HG03565 (cell line): ENCODE measurements at regions not wholly inside any gene's neighbourhood (a gene's known extent, or its start where the extent isn't known, plus 50 kb on each side); places are given as distances from the start of the nearest gene placed in this dataset.
"Not testable (repeated sequence)": the region's sequence is repeated elsewhere in the genome, so short reads cannot be mapped to it uniquely, and the experiment has no call there.

Experiments used
- ATAC-seq: cut with Tn5 transposase; IDR thresholded peaks from one replicate; pipeline ENCODE4 v1.9.1; 2021; ENCODE audit warnings: mild to moderate bottlenecking, moderate library complexity; ENCODE audit not compliant: unreplicated experiment

DNA sequence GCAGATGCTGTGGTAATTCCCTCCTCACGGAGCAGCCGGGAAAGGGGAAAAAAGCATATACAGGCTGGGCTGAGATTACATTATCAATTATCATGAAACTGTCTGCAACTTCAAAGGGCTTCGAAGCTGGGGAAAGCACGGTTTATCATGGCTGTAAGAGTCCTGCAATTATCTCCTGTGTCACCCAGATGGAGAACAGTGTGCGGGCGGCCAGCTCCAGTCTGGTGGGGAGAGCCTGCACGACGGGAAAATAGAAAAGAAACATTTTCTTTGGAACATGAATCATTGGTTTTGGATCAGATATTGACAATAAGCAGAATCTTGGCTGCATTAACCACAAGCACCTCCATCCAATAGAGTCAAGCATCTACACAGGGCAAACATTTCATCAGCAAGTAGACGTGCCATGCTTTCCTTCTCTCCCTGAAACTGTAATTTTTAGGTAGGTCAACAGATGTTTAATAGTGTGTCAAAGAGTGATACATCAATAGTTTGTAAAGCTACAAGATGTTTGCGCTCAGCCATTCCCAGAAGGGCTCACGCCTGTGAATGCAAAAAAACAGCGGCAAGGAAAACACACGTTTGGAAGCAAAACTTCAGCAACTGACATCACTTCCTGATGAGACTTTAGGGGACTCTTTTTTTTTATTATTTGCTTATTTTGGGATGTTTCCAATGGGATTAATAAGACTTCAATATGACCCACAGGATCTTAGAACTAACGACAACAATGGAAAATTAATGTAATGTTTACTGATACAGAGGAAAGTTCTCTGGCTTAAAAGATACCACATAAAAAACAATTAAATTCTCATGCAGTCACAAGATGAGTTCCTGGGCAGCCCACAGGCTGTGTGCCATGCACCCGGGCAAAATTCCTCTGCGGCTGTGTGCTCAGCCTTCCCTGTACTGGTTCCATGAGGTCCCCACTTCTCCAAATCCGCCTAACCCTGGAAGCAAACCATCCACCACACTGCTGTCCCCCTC lies 111.0 kb upstream of the SALL3 start:
- no peak for ATAC-seq

- no peak for ATAC-seq
Measured at GRCh38 chr18:78871618-78872017, 108.0 kb upstream of the SALL3 start.

GRCh38 chr18:78873926-78874500 lies 105.6 kb upstream of the SALL3 start:
- ATAC-seq = no peak

- ATAC-seq = no peak
Measured at GRCh38 chr18:78875016-78875777, 104.4 kb upstream of the SALL3 start.

GRCh38 chr18:78875778-78876650 lies 103.6 kb upstream of the SALL3 start:
- ATAC-seq = no peak

DNA sequence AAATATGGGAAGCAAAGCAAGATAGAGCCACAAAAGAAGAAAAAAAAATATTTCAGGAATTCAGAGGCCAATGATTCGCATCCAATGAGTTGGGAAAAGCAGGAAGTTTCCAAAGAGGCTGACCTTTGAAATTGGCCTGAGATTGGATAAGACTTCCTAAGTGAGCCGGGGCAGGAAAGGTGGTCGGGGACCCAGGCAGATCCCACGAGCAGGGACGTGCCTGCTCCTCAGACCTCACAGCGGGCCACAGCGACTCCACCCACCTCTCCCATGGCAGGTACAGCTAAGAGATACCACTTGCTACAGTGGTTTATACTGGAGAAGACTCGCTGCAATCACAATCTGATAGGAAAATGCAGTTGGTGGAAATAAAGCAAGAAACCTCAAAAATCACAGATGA lies 102.8 kb upstream of the SALL3 start:
- no peak for ATAC-seq

DNA sequence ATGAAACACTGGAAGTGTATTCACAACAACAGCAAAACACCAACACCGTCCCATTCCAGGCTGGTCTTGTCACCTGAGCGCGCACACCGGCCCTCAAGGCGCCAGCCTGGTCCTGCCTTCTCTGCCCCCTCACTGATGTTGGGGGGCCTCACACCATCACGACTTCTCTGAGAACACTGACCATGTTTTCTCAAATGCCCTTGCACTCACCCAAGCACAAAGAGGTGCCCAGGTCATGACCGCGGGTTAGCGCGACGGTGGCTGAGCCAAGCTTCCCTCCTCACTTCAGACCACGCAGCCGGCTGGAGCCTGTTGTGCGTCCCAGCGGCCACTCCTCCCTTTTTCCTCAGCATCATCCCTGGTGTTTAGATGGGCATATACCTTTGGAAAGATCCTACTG lies 101.3 kb upstream of the SALL3 start:
- no peak for ATAC-seq

DNA sequence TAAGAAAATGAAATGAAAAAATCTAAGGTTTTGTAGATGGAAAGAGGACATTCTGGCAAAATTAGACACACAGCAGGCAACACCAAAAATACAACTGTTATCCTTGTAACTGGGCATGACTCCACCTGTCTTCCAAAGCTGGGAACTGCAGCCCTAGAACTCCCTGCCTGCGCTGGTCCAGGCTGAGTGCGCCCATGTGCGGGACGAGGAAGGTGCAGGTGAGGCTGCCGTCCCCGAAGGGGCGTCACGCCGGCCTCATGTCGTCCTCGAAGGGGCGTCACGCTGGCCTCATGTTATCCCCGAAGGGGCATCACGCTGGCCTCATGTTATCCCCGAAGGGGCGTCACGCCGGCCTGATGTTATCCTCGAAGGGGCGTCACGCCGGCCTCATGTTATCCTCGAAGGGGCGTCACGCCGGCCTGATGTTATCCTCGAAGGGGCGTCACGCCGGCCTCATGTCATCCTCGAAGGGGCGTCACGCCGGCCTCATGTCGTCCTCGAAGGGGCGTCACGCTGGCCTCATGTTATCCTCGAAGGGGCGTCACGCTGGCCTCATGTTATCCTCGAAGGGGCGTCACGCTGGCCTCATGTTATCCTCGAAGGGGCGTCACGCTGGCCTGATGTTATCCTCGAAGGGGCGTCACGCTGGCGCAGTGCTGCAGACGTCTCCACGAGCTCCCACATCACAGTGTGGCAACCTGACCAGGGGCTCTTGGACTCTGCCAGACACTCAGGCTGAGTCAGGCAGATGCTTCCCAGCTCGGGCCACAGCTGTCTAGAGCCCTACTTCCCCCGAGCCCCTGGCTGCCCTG lies 100.3 kb upstream of the SALL3 start:
- not testable (repeated sequence) for ATAC-seq

- ATAC-seq = no peak
Measured at GRCh38 chr18:78882585-78882984, 97.0 kb upstream of the SALL3 start.

- no peak for ATAC-seq
Measured at GRCh38 chr18:78883501-78883900, 96.1 kb upstream of the SALL3 start.

GRCh38 chr18:78884502-78884901 lies 95.1 kb upstream of the SALL3 start:
- no peak for ATAC-seq

DNA sequence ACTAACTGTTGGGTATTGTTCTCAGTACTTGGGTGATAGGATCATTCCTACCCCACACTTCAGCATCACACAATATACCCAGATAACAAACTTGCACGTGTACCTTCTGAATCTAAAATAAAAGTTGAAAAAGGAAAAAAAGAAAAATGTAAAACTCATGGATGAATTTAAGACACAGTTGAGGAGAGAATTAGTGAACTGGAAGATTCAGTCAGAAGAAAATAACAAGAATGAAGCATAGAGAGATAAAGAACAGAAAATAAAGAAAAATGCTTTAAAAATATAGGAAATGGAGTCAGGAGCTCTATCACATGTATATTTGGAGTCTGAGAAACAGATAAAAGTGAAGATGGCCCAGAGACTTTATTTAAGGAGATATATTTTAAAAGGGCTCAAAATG lies 90.4 kb upstream of the SALL3 start:
- ATAC-seq = no peak

DNA sequence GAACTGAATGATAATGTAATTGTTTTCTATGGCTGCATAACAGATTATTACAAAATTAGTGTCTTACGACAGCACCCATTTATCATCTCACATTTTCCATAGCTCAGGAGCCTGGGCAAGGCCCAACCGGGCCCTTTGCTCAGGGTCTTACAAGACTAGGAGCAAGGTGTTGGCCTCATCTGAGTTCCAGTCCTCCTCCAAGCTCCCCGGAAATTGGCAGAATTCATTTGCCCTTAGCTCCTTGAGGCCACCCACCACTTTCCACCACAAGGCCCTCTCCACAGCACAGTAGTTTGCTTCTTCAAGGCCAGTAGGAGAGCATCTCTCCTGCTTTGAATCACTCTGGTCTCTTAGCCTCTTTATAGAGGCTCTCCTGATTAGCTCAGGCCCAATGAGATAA lies 89.2 kb upstream of the SALL3 start:
- no peak for ATAC-seq

DNA sequence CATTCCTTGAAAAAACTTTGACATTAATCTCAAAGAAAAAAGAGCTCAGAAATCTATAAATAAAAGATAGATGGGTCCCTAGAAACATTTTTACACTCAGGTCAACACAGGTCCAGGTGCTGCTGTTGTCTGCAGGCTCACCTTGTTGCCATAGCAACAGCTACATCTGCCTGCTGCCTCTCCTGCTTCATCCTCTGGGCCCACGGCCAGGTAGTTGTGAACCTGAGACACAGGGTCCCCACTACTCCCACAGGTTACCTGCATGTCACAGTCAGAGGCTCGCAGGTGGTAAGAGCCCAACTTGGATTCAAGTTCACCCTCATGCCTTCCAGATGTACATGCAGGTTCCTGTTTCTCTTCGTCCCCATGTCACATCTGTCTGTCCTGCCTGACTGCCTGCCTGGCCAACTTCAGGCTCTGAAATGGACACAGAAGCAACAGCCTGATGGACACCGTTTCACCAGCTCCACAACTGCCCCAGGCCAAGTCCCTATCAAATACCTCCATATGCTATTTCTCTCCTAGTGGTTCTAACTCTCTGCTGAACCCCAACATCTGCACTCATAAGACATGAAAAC lies 88.3 kb upstream of the SALL3 start:
- ATAC-seq = no peak

DNA sequence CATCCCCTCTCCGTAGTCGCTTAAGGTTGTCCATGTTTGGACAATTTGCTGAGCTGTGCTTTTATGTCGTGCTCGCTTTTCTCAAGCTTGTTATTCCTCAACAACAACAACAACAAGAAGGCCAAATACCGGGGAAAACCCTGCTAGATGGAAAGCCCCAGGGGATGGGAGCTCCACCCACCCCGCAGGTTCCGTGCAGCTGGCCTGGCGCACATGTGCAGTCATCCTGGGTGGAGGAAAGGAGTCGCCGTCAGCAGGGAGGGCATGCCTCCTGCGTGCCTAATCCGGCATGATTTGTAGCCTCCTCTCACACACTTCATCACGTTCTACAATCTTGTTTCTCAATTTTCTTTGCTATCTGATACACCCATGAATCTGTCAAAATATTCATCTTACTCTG lies 87.4 kb upstream of the SALL3 start:
- ATAC-seq = no peak

GRCh38 chr18:78892721-78893120 lies 86.9 kb upstream of the SALL3 start:
- ATAC-seq = no peak

DNA sequence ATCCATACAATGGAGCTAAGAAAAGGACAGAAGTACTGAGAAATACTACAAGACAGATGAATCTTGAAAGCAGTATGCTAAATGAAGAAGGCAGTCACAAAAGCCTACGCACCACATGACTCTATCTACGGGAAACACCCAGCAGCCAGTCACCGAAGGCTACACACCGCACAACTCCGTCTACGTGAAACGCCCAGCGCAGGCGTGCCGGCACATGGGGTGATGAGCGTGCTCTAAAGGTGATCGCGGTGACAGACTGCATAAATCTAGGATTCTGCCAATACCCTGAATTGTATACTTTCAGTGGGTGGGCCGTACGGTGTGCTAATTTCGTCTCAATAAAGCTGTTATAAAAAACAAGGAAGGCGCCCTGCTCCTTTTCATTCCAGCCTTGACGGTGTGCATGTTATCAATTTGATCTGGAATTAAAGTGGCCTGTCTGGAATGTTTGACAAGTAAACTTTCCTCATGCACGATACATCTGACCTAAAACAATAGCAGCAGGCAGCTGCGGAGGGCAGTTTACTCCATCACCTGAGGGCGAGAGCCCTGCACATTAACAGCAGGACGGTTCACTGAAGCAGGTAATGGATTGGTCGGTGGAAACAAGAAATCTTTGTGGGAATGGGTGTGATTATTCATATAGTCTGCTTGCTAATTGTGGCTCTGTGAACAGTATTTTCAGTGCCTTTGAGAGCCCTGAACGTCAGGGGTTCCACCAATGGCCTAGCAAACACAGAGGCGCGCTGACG lies 86.2 kb upstream of the SALL3 start:
- no peak for ATAC-seq

GRCh38 chr18:78894033-78894305 lies 85.6 kb upstream of the SALL3 start:
- no peak for ATAC-seq
